Neuron (in vitro differentiated cells): ENCODE measurements at regions not wholly inside any gene's neighbourhood (a gene's known extent, or its start where the extent isn't known, plus 50 kb on each side); places are given as distances from the start of the nearest gene placed in this dataset.

Source experiments
- H2AFZ ChIP-seq: one replicate; pipeline ENCODE4 v1.6.1; 2013; ENCODE audit warnings: low read depth, mild to moderate bottlenecking, inconsistent platforms, low read length, moderate library complexity
- H3K27me3 ChIP-seq: one replicate; pipeline ENCODE4 v1.6.1; 2013; ENCODE audit warnings: low read length; ENCODE audit not compliant: insufficient read depth
- H3K36me3 ChIP-seq: one replicate; pipeline ENCODE4 v1.6.1; 2013; ENCODE audit warnings: low read length; ENCODE audit not compliant: insufficient read depth
- H3K4me1 ChIP-seq: one replicate; pipeline ENCODE4 v1.6.1; 2013; ENCODE audit warnings: low read length; ENCODE audit not compliant: insufficient read depth
- H3K4me3 ChIP-seq: 2 replicates; pipeline ENCODE4 v1.5.1; 2013; ENCODE audit warnings: mild to moderate bottlenecking, low read length, moderate library complexity
- H3K9me3 ChIP-seq: one replicate; pipeline ENCODE4 v1.6.1; 2013; ENCODE audit warnings: low read length

- no peaks in the 10 kb centered on the region for H3K9me3 ChIP-seq
- no peaks in the 10 kb centered on the region for H3K27me3 ChIP-seq
- H3K4me1 ChIP-seq: no peaks in the 10 kb centered on the region
- H3K36me3 ChIP-seq: peaks cover 5% of the 10 kb centered on the region
- no peak overlapping the region for H3K4me3 ChIP-seq
- H2AFZ ChIP-seq: no peak overlapping the region
These were observed 60.6 kb upstream of the KCNA1 start for GRCh38 chr12:4849115-4849541.

- Histone ChIP-seq H3K4me3 (no peak overlapping the region), H3K9me3 (no peaks in the 10 kb centered on the region), H3K4me1 (no peaks in the 10 kb centered on the region), H3K36me3 (peaks cover 5% of the 10 kb centered on the region), H2AFZ (no peak overlapping the region), H3K27me3 (no peaks in the 10 kb centered on the region)
These were observed 59.8 kb upstream of the KCNA1 start for GRCh38 chr12:4849795-4850345.

- H3K9me3 ChIP-seq: no peaks in the 10 kb centered on the region
- H3K36me3 ChIP-seq: peaks cover 5% of the 10 kb centered on the region
- no peaks in the 10 kb centered on the region for H3K27me3 ChIP-seq
- no peak overlapping the region for H3K4me3 ChIP-seq
- H3K4me1 ChIP-seq: no peaks in the 10 kb centered on the region
- H2AFZ ChIP-seq: no peak overlapping the region
These were observed 58.8 kb upstream of the KCNA1 start for GRCh38 chr12:4850857-4851380.

GRCh38 chr12:4852308-4852707 lies 57.4 kb upstream of the KCNA1 start:
- no peaks in the 10 kb centered on the region for H3K9me3 ChIP-seq
- H3K27me3 ChIP-seq: peaks cover 2% of the 10 kb centered on the region
- no peak overlapping the region for H3K4me3 ChIP-seq
- H2AFZ ChIP-seq: no peak overlapping the region
- peaks cover 5% of the 10 kb centered on the region for H3K36me3 ChIP-seq
- H3K4me1 ChIP-seq: no peaks in the 10 kb centered on the region

GRCh38 chr12:4852911-4853310 lies 56.8 kb upstream of the KCNA1 start:
- peaks cover 5% of the 10 kb centered on the region for H3K36me3 ChIP-seq

GRCh38 chr12:4855121-4855924 lies 54.4 kb upstream of the KCNA1 start:
- Histone ChIP-seq H3K27me3 (peaks cover 11% of the 10 kb centered on the region), H3K4me1 (peaks cover 9% of the 10 kb centered on the region), H3K36me3 (peaks cover 5% of the 10 kb centered on the region), H2AFZ (no peak overlapping the region), H3K9me3 (no peaks in the 10 kb centered on the region), H3K4me3 (no peak overlapping the region)

More at GRCh38 chr12:4852911-4853310, 56.8 kb upstream of the KCNA1 start:
- H3K27me3 ChIP-seq: peaks cover 2% of the 10 kb centered on the region
- H3K4me3 ChIP-seq: no peak overlapping the region
- no peaks in the 10 kb centered on the region for H3K9me3 ChIP-seq
- H3K4me1 ChIP-seq: peaks cover 1% of the 10 kb centered on the region
- no peak overlapping the region for H2AFZ ChIP-seq

GRCh38 chr12:4856596-4856995 lies 53.1 kb upstream of the KCNA1 start:
- Histone ChIP-seq H3K4me3 (no peak overlapping the region), H2AFZ (no peak overlapping the region), H3K36me3 (no peaks in the 10 kb centered on the region), H3K4me1 (peaks cover 9% of the 10 kb centered on the region), H3K9me3 (no peaks in the 10 kb centered on the region), H3K27me3 (peaks cover 14% of the 10 kb centered on the region)

GRCh38 chr12:4857472-4858291 lies 52.0 kb upstream of the KCNA1 start:
- Histone ChIP-seq H3K27me3 (peaks cover 14% of the 10 kb centered on the region), H3K4me1 (peaks cover 9% of the 10 kb centered on the region), H2AFZ (no peak overlapping the region), H3K36me3 (no peaks in the 10 kb centered on the region), H3K4me3 (peak overlapping the region; percentile 12), H3K9me3 (no peaks in the 10 kb centered on the region)

GRCh38 chr12:4858386-4858785 lies 51.3 kb upstream of the KCNA1 start:
- peaks cover 18% of the 10 kb centered on the region for H3K27me3 ChIP-seq
- no peak overlapping the region for H2AFZ ChIP-seq

GRCh38 chr12:4859478-4860210 lies 50.1 kb upstream of the KCNA1 start:
- Histone ChIP-seq H2AFZ (no peak overlapping the region), H3K27me3 (peaks cover 29% of the 10 kb centered on the region), H3K4me3 (no peak overlapping the region)

More at GRCh38 chr12:4858386-4858785, 51.3 kb upstream of the KCNA1 start:
- Histone ChIP-seq H3K36me3 (no peaks in the 10 kb centered on the region), H3K9me3 (no peaks in the 10 kb centered on the region), H3K4me1 (peaks cover 9% of the 10 kb centered on the region), H3K4me3 (no peak overlapping the region)

More at GRCh38 chr12:4859478-4860210, 50.1 kb upstream of the KCNA1 start:
- no peaks in the 10 kb centered on the region for H3K36me3 ChIP-seq
- no peaks in the 10 kb centered on the region for H3K9me3 ChIP-seq
- H3K4me1 ChIP-seq: peaks cover 9% of the 10 kb centered on the region
